ENCODE measurements at regions not wholly inside any gene's neighbourhood (a gene's known extent, or its start where the extent isn't known, plus 50 kb on each side); places are given as distances from the start of the nearest gene placed in this dataset.

GRCh38 chr16:66131156-66131807 is 235.2 kb upstream of the CDH5 start:
- CTCF ChIA-PET, result no interaction called here

More at GRCh38 chr16:66131156-66131807, 235.2 kb upstream of the CDH5 start:
- Histone ChIP-seq H3K9ac (ENCODE audit: low read length) (no peak overlapping the region), H3K4me3 (replicated peaks in 1 of 2; ENCODE audit: low read depth in 1 of 2, low read length in 2 of 2) (no peak overlapping the region), H3K27ac (ENCODE audit: low read depth, low read length) (no peak overlapping the region), H3K4me1 (ENCODE audit: control insufficient read depth in 1 of 2, insufficient read depth in 2 of 2, low read length in 2 of 2) (peaks cover 2 to 21% of the 10 kb centered on the region in 2 experiments; a peak in 3 of 4 replicates), H3K9me2 (ENCODE audit: insufficient read depth) (no peaks in the 10 kb centered on the region), H3K27me3 (ENCODE audit: insufficient read depth, low read length) (peaks cover 35% of the 10 kb centered on the region; the same call in 1 of the 2 replicates), H2AFZ (ENCODE audit: low read depth, low read length, poor library complexity, severe bottlenecking) (no peak overlapping the region), H3K4me2 (ENCODE audit: low read length) (peak overlapping the region; percentile 30), H3K9me3 (ENCODE audit: control insufficient read depth in 1 of 2, insufficient read depth in 1 of 2, low read depth in 1 of 2, low read length in 2 of 2) (no peaks in the 10 kb centered on the region), H4K20me1 (ENCODE audit: insufficient read depth) (no peaks in the 10 kb centered on the region), H3K36me3 (ENCODE audit: control insufficient read depth in 1 of 2, insufficient read depth in 2 of 2, low read length in 2 of 2) (no peaks in the 10 kb centered on the region), H3K79me2 (ENCODE audit: insufficient read depth, low read length) (no peaks in the 10 kb centered on the region)
- peak; percentile 41; the same call in 1 of the 2 replicates for ATAC-seq
- TF ChIP-seq YY1 (IDR thresholded peaks at IDR 0.05; ENCODE audit: extremely low read depth, insufficient replicate concordance, low read depth, low read length) (no peak), RAD21 (IDR thresholded peaks at IDR 0.05; ENCODE audit: low read depth) (no peak), CBX3 (IDR thresholded peaks at IDR 0.05; ENCODE audit: low read depth) (no peak), SIN3A (IDR thresholded peaks at IDR 0.05; ENCODE audit: low read depth) (no peak), ZBTB33 (IDR thresholded peaks at IDR 0.05; ENCODE audit: extremely low read depth, insufficient replicate concordance, low read length) (no peak), EZH2 (IDR thresholded peaks at IDR 0.05) (no peak), SRF (IDR thresholded peaks at IDR 0.05; ENCODE audit: low read depth) (no peak), TCF7L2 (IDR thresholded peaks at IDR 0.05; ENCODE audit: borderline replicate concordance, extremely low read depth, insufficient read depth, insufficient read length) (no peak)
- no TSS peak for BruUV-seq (replicated peaks)
- intact Hi-C loops (cut with micrococcal nuclease), result no loop called here
- RAD21 ChIA-PET (ENCODE audit: low non-redundant PET in 1 of 2, low total read pairs in 2 of 2, uncharacterized antibody in 2 of 2, unreplicated experiment in 2 of 2), result interaction anchor here in 1 of 2 experiments (0.6 kb wide), 1 partner anchor 303 kb away, joined by 3 read pairs; no protein-coding TSS in a partner anchor
- POLR2A ChIA-PET, result no interaction called here
- no peak for DNase-seq (ENCODE audit: low read depth, low spot score)
